ENCODE measurements at regions not wholly inside any gene's neighbourhood (a gene's known extent, or its start where the extent isn't known, plus 50 kb on each side); places are given as distances from the start of the nearest gene placed in this dataset.

DNA sequence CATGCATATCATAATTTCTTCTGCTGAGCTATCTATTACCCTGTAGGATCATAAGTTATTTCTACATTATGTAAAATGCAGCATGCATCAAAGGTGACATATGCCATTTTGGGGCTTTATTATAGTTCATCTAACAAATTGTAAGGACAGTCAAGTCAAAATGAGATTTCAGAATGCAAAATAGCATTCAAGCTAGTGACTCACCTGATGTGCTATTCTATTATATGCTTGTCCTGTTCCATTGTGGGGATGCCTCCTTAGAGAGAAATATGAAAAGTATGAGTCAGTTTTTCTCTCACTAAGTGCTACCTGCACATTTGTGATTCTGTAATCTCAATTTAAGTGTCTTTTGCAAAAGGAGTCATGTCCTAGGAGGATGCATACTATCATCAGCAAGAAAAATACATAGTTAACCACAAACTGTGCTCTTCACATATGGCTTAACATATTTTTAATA, 647.0 kb upstream of the PCDH10 start:
- TF ChIP-seq POLR2AphosphoS5 (IDR thresholded peaks at IDR 0.05): no peak
- TF ChIP-seq, protein P1, sequence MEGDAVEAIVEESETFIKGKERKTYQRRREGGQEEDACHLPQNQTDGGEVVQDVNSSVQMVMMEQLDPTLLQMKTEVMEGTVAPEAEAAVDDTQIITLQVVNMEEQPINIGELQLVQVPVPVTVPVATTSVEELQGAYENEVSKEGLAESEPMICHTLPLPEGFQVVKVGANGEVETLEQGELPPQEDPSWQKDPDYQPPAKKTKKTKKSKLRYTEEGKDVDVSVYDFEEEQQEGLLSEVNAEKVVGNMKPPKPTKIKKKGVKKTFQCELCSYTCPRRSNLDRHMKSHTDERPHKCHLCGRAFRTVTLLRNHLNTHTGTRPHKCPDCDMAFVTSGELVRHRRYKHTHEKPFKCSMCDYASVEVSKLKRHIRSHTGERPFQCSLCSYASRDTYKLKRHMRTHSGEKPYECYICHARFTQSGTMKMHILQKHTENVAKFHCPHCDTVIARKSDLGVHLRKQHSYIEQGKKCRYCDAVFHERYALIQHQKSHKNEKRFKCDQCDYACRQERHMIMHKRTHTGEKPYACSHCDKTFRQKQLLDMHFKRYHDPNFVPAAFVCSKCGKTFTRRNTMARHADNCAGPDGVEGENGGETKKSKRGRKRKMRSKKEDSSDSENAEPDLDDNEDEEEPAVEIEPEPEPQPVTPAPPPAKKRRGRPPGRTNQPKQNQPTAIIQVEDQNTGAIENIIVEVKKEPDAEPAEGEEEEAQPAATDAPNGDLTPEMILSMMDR (IDR thresholded peaks at IDR 0.05): no peak
- no peak for TF ChIP-seq POLR2A (IDR thresholded peaks at IDR 0.05)
- TF ChIP-seq EP300 (IDR thresholded peaks at IDR 0.05): no peak
- Histone ChIP-seq H3K9me3 (no peaks in the 10 kb centered on the region), H3K36me3 (no peaks in the 10 kb centered on the region), H3K4me1 (no peaks in the 10 kb centered on the region), H3K27ac (no peak overlapping the region), H3K27me3 (no peaks in the 10 kb centered on the region), H3K4me3 (no peak overlapping the region)
- no peak for DNase-seq
- intact Hi-C loops (cut with DNase I): no loop called here

GRCh38 chr4:132504438-132504837, 644.7 kb upstream of the PCDH10 start:
- intact Hi-C loops (cut with DNase I): no loop called here
- TF ChIP-seq POLR2A (IDR thresholded peaks at IDR 0.05): no peak
- TF ChIP-seq EP300 (IDR thresholded peaks at IDR 0.05): no peak
- TF ChIP-seq, protein P1 (IDR thresholded peaks at IDR 0.05): no peak
- no peak for TF ChIP-seq POLR2AphosphoS5 (IDR thresholded peaks at IDR 0.05)
- Histone ChIP-seq H3K36me3 (no peaks in the 10 kb centered on the region), H3K4me1 (no peaks in the 10 kb centered on the region), H3K4me3 (no peak overlapping the region), H3K27ac (no peak overlapping the region), H3K9me3 (no peaks in the 10 kb centered on the region), H3K27me3 (no peaks in the 10 kb centered on the region)
- 69 to 72% methylated on average over 2 of the region's 2 CpGs for WGBS, 2 donors
- no peak for DNase-seq

GRCh38 chr4:132506568-132506967, 642.5 kb upstream of the PCDH10 start:
- TF ChIP-seq POLR2AphosphoS5 (IDR thresholded peaks at IDR 0.05) (no peak), POLR2A (IDR thresholded peaks at IDR 0.05) (no peak), EP300 (IDR thresholded peaks at IDR 0.05) (no peak)
- TF ChIP-seq, protein P1 (IDR thresholded peaks at IDR 0.05): no peak
- 89 to 96% methylated on average over 2 of the region's 2 CpGs for WGBS, 2 donors
- DNase-seq: no peak
- no peaks in the 10 kb centered on the region for H3K9me3 ChIP-seq
- H3K4me3 ChIP-seq: no peak overlapping the region
- H3K36me3 ChIP-seq: no peaks in the 10 kb centered on the region
- no peak overlapping the region for H3K27ac ChIP-seq
- no peaks in the 10 kb centered on the region for H3K4me1 ChIP-seq
- intact Hi-C loops (cut with DNase I): no loop called here
- H3K27me3 ChIP-seq: no peaks in the 10 kb centered on the region

GRCh38 chr4:132513491-132513890, 635.6 kb upstream of the PCDH10 start:
- Histone ChIP-seq H3K9me3 (no peaks in the 10 kb centered on the region), H3K4me3 (no peak overlapping the region), H3K4me1 (no peaks in the 10 kb centered on the region), H3K27ac (no peak overlapping the region), H3K27me3 (no peaks in the 10 kb centered on the region), H3K36me3 (no peaks in the 10 kb centered on the region)
- intact Hi-C loops (cut with DNase I): no loop called here
- 17 to 47% methylated on average over 2 of the region's 2 CpGs for WGBS, 2 donors
- DNase-seq: no peak
- TF ChIP-seq POLR2AphosphoS5 (IDR thresholded peaks at IDR 0.05) (no peak), EP300 (IDR thresholded peaks at IDR 0.05) (no peak), POLR2A (IDR thresholded peaks at IDR 0.05) (no peak)
- TF ChIP-seq, protein P1 (IDR thresholded peaks at IDR 0.05): no peak

GRCh38 chr4:132526652-132527051, 622.4 kb upstream of the PCDH10 start:
- DNase-seq: no peak
- WGBS, 2 donors: 59 to 74% methylated on average over 1 of the region's 1 CpG
- intact Hi-C loops (cut with DNase I): no loop called here
- Histone ChIP-seq H3K9me3 (no peaks in the 10 kb centered on the region), H3K4me3 (no peak overlapping the region), H3K4me1 (no peaks in the 10 kb centered on the region), H3K27me3 (no peaks in the 10 kb centered on the region), H3K36me3 (no peaks in the 10 kb centered on the region), H3K27ac (no peak overlapping the region)
- TF ChIP-seq, protein P1 (IDR thresholded peaks at IDR 0.05): no peak
- TF ChIP-seq EP300 (IDR thresholded peaks at IDR 0.05) (no peak), POLR2AphosphoS5 (IDR thresholded peaks at IDR 0.05) (no peak), POLR2A (IDR thresholded peaks at IDR 0.05) (no peak)

Data from sigmoid colon (tissue), 6 donors.